ELR (cell line): ENCODE measurements at regions not wholly inside any gene's neighbourhood (a gene's known extent, or its start where the extent isn't known, plus 50 kb on each side); places are given as distances from the start of the nearest gene placed in this dataset.

Experiments
- DNase-seq: peaks from one replicate; pipeline ENCODE4 v3.0.0-alpha.2; 2015; ENCODE audit warnings: low read depth

GRCh38 chr1:214928574-214928973 is 154.0 kb upstream of the KCNK2 start:
- DNase-seq = no peak

GRCh38 chr1:214933375-214933774 is 149.2 kb upstream of the KCNK2 start:
- peak; percentile 32 for DNase-seq

GRCh38 chr1:214934045-214934444 is 148.5 kb upstream of the KCNK2 start:
- DNase-seq = no peak

- DNase-seq = no peak
Observed at GRCh38 chr1:214935258-214935657, 147.3 kb upstream of the KCNK2 start.

GRCh38 chr1:214939180-214939579 is 143.4 kb upstream of the KCNK2 start:
- no peak for DNase-seq

GRCh38 chr1:214941061-214941460 is 141.5 kb upstream of the KCNK2 start:
- no peak for DNase-seq

- no peak for DNase-seq
Observed at GRCh38 chr1:214943054-214943453, 139.5 kb upstream of the KCNK2 start.

GRCh38 chr1:214946615-214947014 is 135.9 kb upstream of the KCNK2 start:
- no peak for DNase-seq

- no peak for DNase-seq
Observed at GRCh38 chr1:214952648-214953047, 129.9 kb upstream of the KCNK2 start.

- no peak for DNase-seq
Observed at GRCh38 chr1:214953901-214954616, 128.5 kb upstream of the KCNK2 start.

GRCh38 chr1:214954617-214954949 is 128.0 kb upstream of the KCNK2 start:
- DNase-seq = no peak

GRCh38 chr1:214957330-214958137 is 125.0 kb upstream of the KCNK2 start:
- peak; percentile 97 for DNase-seq

- DNase-seq = no peak
Observed at GRCh38 chr1:214958486-214958885, 124.1 kb upstream of the KCNK2 start.

- DNase-seq = no peak
Observed at GRCh38 chr1:214966346-214966745, 116.2 kb upstream of the KCNK2 start.

GRCh38 chr1:214967865-214968575 is 114.5 kb upstream of the KCNK2 start:
- DNase-seq = peak; percentile 54

GRCh38 chr1:214970016-214970415 is 112.5 kb upstream of the KCNK2 start:
- no peak for DNase-seq

GRCh38 chr1:214971071-214971470 is 111.5 kb upstream of the KCNK2 start:
- no peak for DNase-seq

GRCh38 chr1:214974002-214974401 is 108.5 kb upstream of the KCNK2 start:
- DNase-seq = no peak

GRCh38 chr1:214976665-214977064 is 105.9 kb upstream of the KCNK2 start:
- DNase-seq = no peak

- no peak for DNase-seq
Observed at GRCh38 chr1:214977110-214977509, 105.4 kb upstream of the KCNK2 start.

GRCh38 chr1:214977700-214978374 is 104.7 kb upstream of the KCNK2 start:
- no peak for DNase-seq

GRCh38 chr1:214979191-214979590 is 103.3 kb upstream of the KCNK2 start:
- DNase-seq = no peak
